ENCODE measurements at regions not wholly inside any gene's neighbourhood (a gene's known extent, or its start where the extent isn't known, plus 50 kb on each side); places are given as distances from the start of the nearest gene placed in this dataset.
A peak's percentile ranks its signal among the peaks of the same experiment; 100 is the strongest.

GRCh38 chr10:118523775-118524174 lies 71.7 kb downstream of the PRLHR start (continued):
- TF ChIP-seq TEAD4 (CRISPR knock-in tag; IDR thresholded peaks at IDR 0.05), result no peak
- TF ChIP-seq NFE2L1 (CRISPR knock-in tag; IDR thresholded peaks at IDR 0.05), result no peak
- no peak for TF ChIP-seq FOXJ3 (CRISPR knock-in tag; IDR thresholded peaks at IDR 0.05; ENCODE audit: borderline replicate concordance)
- no peak for TF ChIP-seq CTCF (IDR thresholded peaks at IDR 0.05)

GRCh38 chr10:118522791-118523498 lies 72.5 kb downstream of the PRLHR start:
- H3K4me1 Mint-ChIP-seq, result peaks cover 12% of the 10 kb centered on the region
- ChIA-PET CTCF (interaction anchor here (2.3 kb wide), 1 partner anchor 21 kb away, joined by 10 read pairs; no protein-coding TSS in a partner anchor), POLR2A (no interaction called here)
- TF ChIP-seq NFYB (CRISPR knock-in tag; conservative IDR thresholded peaks at IDR 0.05; ENCODE audit: low read depth), result no peak
- TF ChIP-seq RORB (CRISPR knock-in tag; IDR thresholded peaks at IDR 0.05), result no peak
- TF ChIP-seq E2F1 (CRISPR knock-in tag; IDR thresholded peaks at IDR 0.05), result no peak
- no peak for TF ChIP-seq NR3C1 (CRISPR knock-in tag; conservative IDR thresholded peaks at IDR 0.05; ENCODE audit: low read depth)
- TF ChIP-seq AFF4 (CRISPR knock-in tag; IDR thresholded peaks at IDR 0.05; ENCODE audit: borderline replicate concordance), result no peak
- no peak for TF ChIP-seq TEAD4 (CRISPR knock-in tag; IDR thresholded peaks at IDR 0.05)
- no peak for DNase-seq (ENCODE audit: low spot score)
- H3K27me3 Mint-ChIP-seq (ENCODE audit: low read depth), result no peaks in the 10 kb centered on the region; the same call in 1 of the 2 replicates
- 0 out of 2 replicates have a peak, but pooled peaks cover 3% of the 10 kb centered on the region for H3K36me3 Mint-ChIP-seq
- peaks cover 33% of the 10 kb centered on the region for H3K9me3 Mint-ChIP-seq
- ATAC-seq, result peak; percentile 76
- H3K4me3 Mint-ChIP-seq, result 0 out of 2 replicates have a peak overlapping the region, but pooled peaks have one; percentile 14
- H3K27ac Mint-ChIP-seq, result no peak overlapping the region; the same call in 1 of the 2 replicates

- no peak overlapping the region for H3K27ac Mint-ChIP-seq
- no peak for ATAC-seq
- H3K4me1 Mint-ChIP-seq, result peaks cover 12% of the 10 kb centered on the region
- peaks cover 43% of the 10 kb centered on the region for H3K9me3 Mint-ChIP-seq
- ChIA-PET CTCF (no interaction called here), POLR2A (no interaction called here)
- H3K4me3 Mint-ChIP-seq, result no peak overlapping the region
- H3K27me3 Mint-ChIP-seq (ENCODE audit: low read depth), result no peaks in the 10 kb centered on the region; the same call in 1 of the 2 replicates
- H3K36me3 Mint-ChIP-seq, result 0 out of 2 replicates have a peak, but pooled peaks cover 3% of the 10 kb centered on the region
- DNase-seq (ENCODE audit: low spot score), result no peak
- TF ChIP-seq ZNF396 (CRISPR knock-in tag; IDR thresholded peaks at IDR 0.05; ENCODE audit: borderline replicate concordance) (no peak), FOXJ3 (CRISPR knock-in tag; IDR thresholded peaks at IDR 0.05; ENCODE audit: borderline replicate concordance) (no peak), ZBTB21 (CRISPR knock-in tag; IDR thresholded peaks at IDR 0.05; ENCODE audit: borderline replicate concordance) (no peak), E2F4 (CRISPR knock-in tag; IDR thresholded peaks at IDR 0.05; ENCODE audit: borderline replicate concordance, low read depth) (no peak), ZNF281 (CRISPR knock-in tag; IDR thresholded peaks at IDR 0.05) (no peak), USF2 (CRISPR knock-in tag; IDR thresholded peaks at IDR 0.05) (no peak), AR (CRISPR knock-in tag; IDR thresholded peaks at IDR 0.05) (no peak)
Observed at GRCh38 chr10:118521415-118522117, 73.9 kb downstream of the PRLHR start.
